Kidney (tissue), 13 donors: ENCODE measurements at regions not wholly inside any gene's neighbourhood (a gene's known extent, or its start where the extent isn't known, plus 50 kb on each side); places are given as distances from the start of the nearest gene placed in this dataset.

ENCODE experiments used
- DNase-seq, 5 donors: peaks; one replicate each; pipeline ENCODE4 v3.0.0-alpha.2; 2013 to 2020
- FAIRE-seq: peaks from 2 replicates; lab custom pipeline; 2012; peaks lifted over from hg19 to GRCh38; lab: Jason Lieb, UNC
- H3K27ac ChIP-seq, 2 donors: one replicate each; pipeline ENCODE4 v1.7.0; 2013; ENCODE audit warnings: low read depth in 2 of 2, low read length in 2 of 2, inconsistent platforms in 1 of 2
- H3K27me3 ChIP-seq: one replicate; pipeline ENCODE4 v1.7.1; 2013; ENCODE audit warnings: low read length, inconsistent platforms; ENCODE audit not compliant: control insufficient read depth, insufficient read depth
- H3K36me3 ChIP-seq, 3 donors: one replicate each; pipeline versions ENCODE4 v1.7.0 to v1.7.1; 2013; ENCODE audit warnings: low read length in 3 of 3, control low read depth in 1 of 3, inconsistent platforms in 1 of 3; ENCODE audit not compliant: insufficient read depth in 3 of 3, control insufficient read depth in 2 of 3
- H3K4me1 ChIP-seq, 3 donors: one replicate each; pipeline versions ENCODE4 v1.7.0 to v1.7.1; 2013; ENCODE audit warnings: low read length in 3 of 3, inconsistent platforms in 1 of 3, low read depth in 1 of 3; ENCODE audit not compliant: control insufficient read depth in 2 of 3, insufficient read depth in 2 of 3
- H3K4me3 ChIP-seq, 3 donors: one replicate each; pipeline versions ENCODE4 v1.7.0 to v1.8.1; 2013; ENCODE audit warnings: low read length in 3 of 3, control low read depth in 1 of 3, inconsistent platforms in 1 of 3
- H3K9ac ChIP-seq, 3 donors: one replicate each; pipeline versions ENCODE4 v1.7.0 to v1.7.1; 2013; ENCODE audit warnings: low read length in 3 of 3, control low read depth in 1 of 3, inconsistent platforms in 1 of 3
- H3K9me3 ChIP-seq, 3 donors: one replicate each; pipeline versions ENCODE4 v1.7.0 to v1.7.1; 2013; ENCODE audit warnings: low read length in 3 of 3, control low read depth in 1 of 3, inconsistent platforms in 1 of 3; ENCODE audit not compliant: control insufficient read depth in 2 of 3, insufficient read depth in 1 of 3
- CTCF ChIP-seq: IDR thresholded peaks from 3 replicates; pipeline ENCODE4 v1.5.1; 2012; ENCODE audit warnings: mild to moderate bottlenecking, moderate library complexity, borderline replicate concordance; ENCODE audit not compliant: insufficient read depth; ENCODE audit errors: extremely low read depth
- intact Hi-C: fragments of 100-400 bp; cut with DNase I; formaldehyde crosslinking; loops from one replicate; pipeline ENCODE4 v1.11.1; 2022
- donor health status: control.
- donor health status: control.
- donor health status: control.
- donor health status: control.
- donor health status: control.
- donor health status: DM: yes; HTN: yes; CAD: no.
- donor health status: Normal renal cell carcinoma (clear cell type).

- no peak overlapping the region for H3K27ac ChIP-seq
- no peaks in the 10 kb centered on the region for H3K27me3 ChIP-seq
- H3K9me3 ChIP-seq, result no peaks in the 10 kb centered on the region
- no peaks in the 10 kb centered on the region for H3K36me3 ChIP-seq
- no peak for TF ChIP-seq CTCF
- no peak overlapping the region for H3K4me3 ChIP-seq
- intact Hi-C loops, result no loop called here
- no peak overlapping the region for H3K9ac ChIP-seq
- no peak for FAIRE-seq
- DNase-seq, result no peak
- no peaks in the 10 kb centered on the region for H3K4me1 ChIP-seq
Observed at GRCh38 chr17:55649957-55650597, 72.6 kb downstream of the TMEM100 start.

- Histone ChIP-seq H3K27me3 (no peaks in the 10 kb centered on the region), H3K9me3 (no peaks in the 10 kb centered on the region), H3K9ac (no peak overlapping the region), H3K4me3 (no peak overlapping the region), H3K27ac (no peak overlapping the region), H3K36me3 (no peaks in the 10 kb centered on the region), H3K4me1 (no peaks in the 10 kb centered on the region)
- intact Hi-C loops, result no loop called here
- no peak for DNase-seq
- no peak for TF ChIP-seq CTCF
- FAIRE-seq, result no peak
Observed at GRCh38 chr17:55648086-55648485, 74.6 kb downstream of the TMEM100 start.

- Histone ChIP-seq H3K9me3 (no peaks in the 10 kb centered on the region), H3K36me3 (no peaks in the 10 kb centered on the region), H3K4me3 (no peak overlapping the region), H3K27me3 (no peaks in the 10 kb centered on the region), H3K27ac (no peak overlapping the region), H3K4me1 (no peaks in the 10 kb centered on the region), H3K9ac (no peak overlapping the region)
- FAIRE-seq (no peak), DNase-seq (no peak)
- TF ChIP-seq CTCF, result no peak
- intact Hi-C loops, result no loop called here
Observed at GRCh38 chr17:55645361-55645760, 77.3 kb downstream of the TMEM100 start.

GRCh38 chr17:55644346-55644745 is 78.3 kb downstream of the TMEM100 start:
- Histone ChIP-seq H3K4me1 (no peaks in the 10 kb centered on the region), H3K36me3 (no peaks in the 10 kb centered on the region), H3K9ac (no peak overlapping the region), H3K27me3 (no peaks in the 10 kb centered on the region), H3K27ac (no peak overlapping the region), H3K4me3 (no peak overlapping the region), H3K9me3 (no peaks in the 10 kb centered on the region)
- DNase-seq (no peak), FAIRE-seq (no peak)
- no peak for TF ChIP-seq CTCF
- intact Hi-C loops, result no loop called here
